ENCODE measurements at regions not wholly inside any gene's neighbourhood (a gene's known extent, or its start where the extent isn't known, plus 50 kb on each side); places are given as distances from the start of the nearest gene placed in this dataset.
A peak's percentile ranks its signal among the peaks of the same experiment; 100 is the strongest.

- ATAC-seq (no peak), DNase-seq (ENCODE audit: low read depth, low spot score) (no peak), FAIRE-seq (no peak)
- no peaks in the 10 kb centered on the region for H4K20me1 ChIP-seq (ENCODE audit: control insufficient read depth, insufficient read depth)
- no peaks in the 10 kb centered on the region for H3K36me3 ChIP-seq (ENCODE audit: control insufficient read depth in 2 of 2, insufficient read depth in 2 of 2, low read length in 1 of 2)
- no TSS peak for BruUV-seq (replicated peaks)
- ChIA-PET RAD21 (ENCODE audit: unreplicated experiment) (interaction anchor here (0.5 to 1.1 kb wide), 2 partner anchors 10 to 743 kb away, joined by 3 to 5 read pairs; no protein-coding TSS in a partner anchor), CTCF (no interaction called here), POLR2A (no interaction called here), SMC1A (ENCODE audit: uncharacterized antibody, unreplicated experiment) (interaction anchor here (1.8 kb wide), 1 partner anchor 10 kb away, joined by 5 read pairs; no protein-coding TSS in a partner anchor)
- H3K27ac ChIP-seq (ENCODE audit: control insufficient read depth, insufficient read depth): no peak overlapping the region
- H3K79me2 ChIP-seq (ENCODE audit: control insufficient read depth, insufficient read depth, low read length): no peaks in the 10 kb centered on the region
- TF ChIP-seq RAD21 (IDR thresholded peaks at IDR 0.05; ENCODE audit: insufficient read depth, low read depth, low read length) (peak; percentile 22; the same call in 1 of the 2 replicates), SMAD5 (IDR thresholded peaks at IDR 0.05; ENCODE audit: low read depth) (no peak)
- WGBS (ENCODE audit: insufficient coverage, insufficient replicate concordance, low lambda C conversion rate, missing lambda C conversion rate): 37% methylated on average over 5 of the region's 5 CpGs
- intact Hi-C loops (cut with micrococcal nuclease; ENCODE audit: unreplicated experiment) (no loop called here), in situ Hi-C loops (cut with MboI) (no loop called here)
- H3K4me1 ChIP-seq (ENCODE audit: control insufficient read depth, insufficient read depth, low read length): no peaks in the 10 kb centered on the region
- no peak overlapping the region for H2AFZ ChIP-seq (ENCODE audit: control insufficient read depth, low read depth, low read length)
- no peak overlapping the region for H3K4me2 ChIP-seq (ENCODE audit: control insufficient read depth, insufficient read depth)
- H3K27me3 ChIP-seq (replicated peaks in 1 of 2; ENCODE audit: control insufficient read depth in 2 of 2, insufficient read depth in 2 of 2, low read length in 1 of 2): no peaks in the 10 kb centered on the region
- H3K9ac ChIP-seq (ENCODE audit: control insufficient read depth, insufficient read depth, low read length): no peak overlapping the region
- H3K9me3 ChIP-seq (replicated peaks; ENCODE audit: control insufficient read depth, insufficient read depth, low read length): no peaks in the 10 kb centered on the region
- H3K4me3 ChIP-seq: no peak overlapping the region
These were observed 930.6 kb upstream of the SEMA6D start for GRCh38 chr15:46786590-46787285.

- no peak overlapping the region for H3K9ac ChIP-seq (ENCODE audit: control insufficient read depth, insufficient read depth, low read length)
These were observed 921.6 kb upstream of the SEMA6D start for GRCh38 chr15:46795685-46796084.

More at GRCh38 chr15:46795685-46796084, 921.6 kb upstream of the SEMA6D start:
- Histone ChIP-seq H3K4me1 (ENCODE audit: control insufficient read depth, insufficient read depth, low read length) (no peaks in the 10 kb centered on the region), H3K36me3 (ENCODE audit: control insufficient read depth in 2 of 2, insufficient read depth in 2 of 2, low read length in 1 of 2) (no peaks in the 10 kb centered on the region), H3K27me3 (replicated peaks in 1 of 2; ENCODE audit: control insufficient read depth in 2 of 2, insufficient read depth in 2 of 2, low read length in 1 of 2) (no peaks in the 10 kb centered on the region), H2AFZ (ENCODE audit: control insufficient read depth, low read depth, low read length) (no peak overlapping the region), H3K9me3 (replicated peaks; ENCODE audit: control insufficient read depth, insufficient read depth, low read length) (no peaks in the 10 kb centered on the region), H3K4me2 (ENCODE audit: control insufficient read depth, insufficient read depth) (no peak overlapping the region), H3K79me2 (ENCODE audit: control insufficient read depth, insufficient read depth, low read length) (no peaks in the 10 kb centered on the region), H3K4me3 (no peak overlapping the region), H3K27ac (ENCODE audit: control insufficient read depth, insufficient read depth) (no peak overlapping the region), H4K20me1 (ENCODE audit: control insufficient read depth, insufficient read depth) (no peaks in the 10 kb centered on the region)
- WGBS (ENCODE audit: insufficient coverage, insufficient replicate concordance, low lambda C conversion rate, missing lambda C conversion rate): 83% methylated on average over 3 of the region's 3 CpGs
- POLR2A ChIA-PET: no interaction called here
- no peak for ATAC-seq
- no peak for FAIRE-seq
- BruUV-seq (replicated peaks): no TSS peak
- CTCF ChIA-PET: no interaction called here
- no peak for DNase-seq (ENCODE audit: low read depth, low spot score)
- RAD21 ChIA-PET (ENCODE audit: unreplicated experiment): no interaction called here
- in situ Hi-C loops (cut with MboI) (no loop called here), intact Hi-C loops (cut with micrococcal nuclease; ENCODE audit: unreplicated experiment) (no loop called here)
- TF ChIP-seq TCF7 (IDR thresholded peaks at IDR 0.05; ENCODE audit: borderline replicate concordance): no peak
- no peak for TF ChIP-seq POLR2AphosphoS5 (IDR thresholded peaks at IDR 0.05; ENCODE audit: low read length)
- TF ChIP-seq NR2F1 (conservative IDR thresholded peaks at IDR 0.05): no peak
- no peak for TF ChIP-seq KAT2A (conservative IDR thresholded peaks at IDR 0.05; ENCODE audit: control insufficient read depth, low read depth, low read length)
- SMC1A ChIA-PET (ENCODE audit: uncharacterized antibody, unreplicated experiment): no interaction called here

Data from GM12878 (cell line).